EL (cell line): ENCODE measurements at regions not wholly inside any gene's neighbourhood (a gene's known extent, or its start where the extent isn't known, plus 50 kb on each side); places are given as distances from the start of the nearest gene placed in this dataset.
"Not testable (repeated sequence)": the region's sequence is repeated elsewhere in the genome, so short reads cannot be mapped to it uniquely, and the experiment has no call there.

Source experiments
- DNase-seq: peaks from one replicate; pipeline ENCODE4 v3.0.0-alpha.2; 2016

- no peak for DNase-seq
These were observed 57.8 kb downstream of the OR2B2 start for GRCh38 chr6:27854421-27854820.

GRCh38 chr6:27851440-27851839, 60.8 kb downstream of the OR2B2 start:
- no peak for DNase-seq

GRCh38 chr6:27849001-27849400, 63.2 kb downstream of the OR2B2 start:
- not testable (repeated sequence) for DNase-seq

- peak; percentile 41 for DNase-seq
These were observed 64.5 kb downstream of the OR2B2 start for GRCh38 chr6:27847706-27848105.

GRCh38 chr6:27840572-27840971, 71.6 kb downstream of the OR2B2 start:
- DNase-seq: no peak

- peak; percentile 92 for DNase-seq
These were observed 72.3 kb downstream of the OR2B2 start for GRCh38 chr6:27839626-27840475.

GRCh38 chr6:27838945-27839625, 73.1 kb downstream of the OR2B2 start:
- DNase-seq: peak; percentile 57

GRCh38 chr6:27838058-27838944, 73.9 kb downstream of the OR2B2 start:
- DNase-seq: peak; percentile 98

- DNase-seq: no peak
These were observed 74.6 kb downstream of the OR2B2 start for GRCh38 chr6:27837625-27838057.

GRCh38 chr6:27836783-27837624, 75.2 kb downstream of the OR2B2 start:
- DNase-seq: peak; percentile 79

- no peak for DNase-seq
These were observed 75.9 kb downstream of the OR2B2 start for GRCh38 chr6:27836141-27836782.

- DNase-seq: no peak
These were observed 77.2 kb downstream of the OR2B2 start for GRCh38 chr6:27834879-27835549.

GRCh38 chr6:27834384-27834783, 77.8 kb downstream of the OR2B2 start:
- DNase-seq: no peak

- DNase-seq: peak; percentile 80
These were observed 80.6 kb downstream of the OR2B2 start for GRCh38 chr6:27831434-27832081.

- DNase-seq: peak; percentile 72
These were observed 81.4 kb downstream of the OR2B2 start for GRCh38 chr6:27830600-27831433.

- DNase-seq: no peak
These were observed 82.0 kb downstream of the OR2B2 start for GRCh38 chr6:27830212-27830599.

- DNase-seq: peak; percentile 32
These were observed 82.6 kb downstream of the OR2B2 start for GRCh38 chr6:27829453-27830211.

GRCh38 chr6:27827477-27827876, 84.7 kb downstream of the OR2B2 start:
- not testable (repeated sequence) for DNase-seq

GRCh38 chr6:27826612-27826985, 85.6 kb downstream of the OR2B2 start:
- DNase-seq: not testable (repeated sequence)
